Dermis microvascular lymphatic vessel endothelial cell (primary cell): ENCODE measurements at regions not wholly inside any gene's neighbourhood (a gene's known extent, or its start where the extent isn't known, plus 50 kb on each side); places are given as distances from the start of the nearest gene placed in this dataset.

ENCODE experiments used
- DNase-seq, 2 donors: peaks; one replicate each; pipeline versions ENCODE4 v3.0.0 to v3.0.0-alpha.2; 2010; ENCODE audit warnings: low read depth in 2 of 2

DNA sequence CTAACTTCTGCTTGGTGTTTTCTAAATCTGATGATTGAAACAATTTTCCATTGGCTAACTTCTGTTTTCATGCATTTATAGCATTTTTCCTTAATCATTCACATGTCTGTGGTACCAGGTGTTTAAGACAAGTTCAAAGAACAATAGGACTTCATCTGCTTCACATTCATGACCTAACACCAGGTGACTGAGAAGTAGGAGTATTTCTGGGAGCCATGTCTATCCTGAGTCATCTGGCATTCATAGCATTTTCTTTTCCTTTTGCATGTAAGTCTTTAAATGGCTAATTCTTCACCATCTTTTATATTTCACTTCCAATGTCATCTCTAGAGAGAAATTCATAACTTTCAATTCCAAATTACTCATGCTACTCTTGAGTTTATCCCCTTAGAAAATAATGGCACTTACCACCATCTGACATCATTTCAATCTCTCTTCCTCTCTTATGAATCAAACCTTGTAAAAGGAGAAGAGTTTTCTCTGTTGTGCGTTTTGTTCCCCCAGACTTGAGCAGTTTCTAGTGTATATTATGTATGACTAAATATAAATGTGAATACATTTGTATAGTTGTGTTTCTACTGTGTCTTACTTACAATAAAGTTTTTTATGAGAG lies 1196.1 kb upstream of the CDH9 start:
- DNase-seq, result no peak

DNA sequence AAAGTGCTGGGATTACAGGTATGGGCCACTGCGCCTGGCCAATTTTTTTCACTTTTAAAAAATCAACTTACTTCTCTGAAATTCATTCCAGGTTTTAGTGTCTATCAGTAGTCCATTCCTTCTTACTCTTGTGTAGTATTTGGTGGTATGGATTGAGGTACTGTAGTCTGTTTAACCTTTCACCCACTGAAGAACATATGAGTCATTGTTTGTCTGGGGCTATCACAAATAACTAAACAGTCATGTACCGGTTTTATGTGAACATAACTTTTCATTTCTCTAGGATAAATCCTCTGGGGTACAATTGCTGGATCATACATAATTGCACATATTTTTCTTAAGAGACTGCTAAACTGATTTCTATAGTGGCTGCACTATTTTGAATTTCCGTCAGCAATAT lies 1188.0 kb upstream of the CDH9 start:
- no peak for DNase-seq

DNA sequence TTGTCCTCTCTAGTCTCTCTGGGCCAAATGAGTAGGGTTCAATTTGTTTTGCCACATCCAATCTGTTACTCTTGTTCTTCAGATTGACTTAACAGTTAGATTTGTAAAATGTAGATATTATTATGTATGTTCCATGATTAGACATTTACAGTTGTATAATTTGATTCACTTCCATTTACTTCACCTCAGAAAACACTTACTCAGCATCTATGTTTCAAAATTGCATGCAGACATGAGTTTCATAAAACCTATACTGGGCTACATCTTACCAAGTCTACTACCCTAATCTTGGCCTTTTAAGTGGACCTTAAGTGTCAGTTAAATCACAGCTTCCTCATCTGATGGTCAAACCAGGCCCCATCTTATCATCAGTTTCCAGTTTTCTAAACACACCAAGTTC lies 1181.2 kb upstream of the CDH9 start:
- no peak for DNase-seq

DNA sequence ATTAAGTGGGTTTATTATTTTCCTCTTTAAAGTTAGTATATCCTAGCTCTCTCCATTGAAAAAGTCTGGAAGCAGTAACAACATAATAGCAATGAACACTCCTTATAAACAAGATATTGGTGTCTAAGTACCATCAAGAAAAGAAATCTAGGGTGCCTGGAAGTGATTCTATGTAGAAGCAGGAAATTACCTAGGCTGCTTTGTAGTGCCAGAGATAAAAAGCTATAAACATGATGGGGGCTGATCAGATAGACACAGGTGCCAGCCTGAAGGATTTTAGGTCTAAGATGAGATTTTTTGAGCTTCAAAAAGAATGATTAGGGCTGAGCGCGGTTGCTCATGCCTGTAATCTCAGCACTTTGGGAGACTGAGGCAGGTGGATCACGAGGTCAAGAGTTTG lies 1179.3 kb upstream of the CDH9 start:
- DNase-seq, result no peak

DNA sequence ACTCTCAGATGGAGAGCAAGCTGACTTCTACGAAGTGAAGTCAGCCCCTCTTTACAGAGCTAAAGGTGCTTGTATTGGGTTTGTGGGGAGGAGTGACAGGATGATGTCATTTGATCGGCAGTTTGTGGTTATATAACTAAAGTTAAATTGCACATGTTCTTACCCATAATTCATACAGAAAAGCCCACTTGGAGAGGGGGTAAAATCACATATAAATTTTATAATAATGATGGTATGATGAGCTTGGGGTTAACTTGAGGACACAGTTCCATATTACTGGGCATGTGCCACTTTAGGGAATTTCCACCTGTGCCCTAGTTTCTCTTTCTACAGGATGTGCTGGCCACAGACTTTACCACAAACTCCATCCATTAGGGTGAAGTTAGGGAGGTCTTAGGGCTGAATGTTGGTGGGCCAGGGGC lies 1178.6 kb upstream of the CDH9 start:
- no peak for DNase-seq

DNA sequence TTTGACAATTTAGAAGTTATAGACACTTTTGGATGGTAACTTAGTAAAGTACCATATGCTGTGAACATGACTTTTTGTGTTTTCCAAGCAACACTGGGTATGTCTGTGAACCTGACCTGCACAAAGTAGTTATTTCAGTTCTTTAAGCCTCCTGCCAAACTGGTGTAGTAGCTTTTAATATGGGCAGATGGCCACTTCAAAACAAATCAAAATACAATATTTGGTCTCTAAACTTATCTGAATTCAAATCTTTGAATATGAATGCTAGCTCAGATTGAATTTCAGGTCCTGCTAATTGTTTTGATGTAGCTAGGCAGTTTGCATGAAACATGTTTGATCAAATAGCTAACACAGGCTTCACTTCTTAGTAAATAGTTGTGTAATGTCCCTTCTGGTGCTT lies 1176.7 kb upstream of the CDH9 start:
- no peak for DNase-seq

DNA sequence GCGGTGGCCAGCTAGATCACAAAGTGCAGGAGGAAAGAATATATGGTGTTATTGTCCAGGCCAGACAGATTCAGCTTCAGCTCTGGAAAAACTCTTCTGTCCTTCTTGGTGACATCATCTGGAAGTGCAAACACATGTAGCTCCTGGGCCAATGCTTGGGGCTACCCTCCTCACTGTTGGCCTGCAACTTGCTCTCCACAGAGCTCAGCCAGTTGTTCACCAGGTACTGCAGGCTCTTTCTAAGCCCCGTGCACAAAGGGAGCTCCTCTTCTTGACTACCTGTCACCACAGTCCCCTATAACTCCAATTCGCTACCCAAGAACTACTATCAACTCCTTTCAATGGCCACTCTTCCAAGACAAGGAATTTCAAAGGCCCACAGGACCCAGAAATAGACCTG lies 1175.9 kb upstream of the CDH9 start:
- no peak for DNase-seq

DNA sequence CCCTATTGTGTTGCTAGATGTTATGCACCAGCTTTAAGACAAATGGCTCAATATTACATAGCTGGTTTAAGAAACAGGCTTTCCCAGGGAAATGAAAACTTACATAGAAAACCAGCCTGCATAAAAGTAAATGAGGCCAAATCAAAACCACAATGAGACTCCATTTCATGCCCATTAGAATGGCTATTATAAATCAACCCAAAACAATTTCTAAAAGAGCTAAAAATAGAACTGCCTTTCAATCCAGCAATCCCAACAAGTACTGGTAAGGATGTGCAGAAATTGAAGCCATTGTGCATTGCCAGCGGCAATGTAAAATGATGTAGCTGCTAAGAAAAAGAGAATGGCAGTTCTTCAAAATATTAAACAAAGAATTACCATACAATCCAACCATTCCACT lies 1170.0 kb upstream of the CDH9 start:
- DNase-seq, result no peak

DNA sequence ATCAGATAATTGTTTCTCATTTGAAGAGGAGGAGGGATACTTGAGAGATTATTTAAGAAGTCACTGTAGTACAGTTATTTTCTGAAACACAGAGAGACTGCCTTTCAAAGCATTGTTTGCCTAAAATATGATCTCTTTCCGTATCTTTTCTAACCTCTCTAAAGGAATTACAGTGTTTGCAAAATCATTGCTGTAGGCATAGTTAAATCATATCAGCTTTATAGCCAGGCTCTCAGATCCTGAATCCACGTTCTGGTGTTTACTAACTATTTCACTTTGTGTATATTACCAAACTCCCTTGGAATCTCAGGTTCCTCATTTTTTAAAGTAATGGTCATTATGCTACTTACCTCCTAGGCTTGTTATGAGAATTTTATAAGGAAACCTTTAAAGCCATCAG lies 1151.6 kb upstream of the CDH9 start:
- DNase-seq, result no peak

DNA sequence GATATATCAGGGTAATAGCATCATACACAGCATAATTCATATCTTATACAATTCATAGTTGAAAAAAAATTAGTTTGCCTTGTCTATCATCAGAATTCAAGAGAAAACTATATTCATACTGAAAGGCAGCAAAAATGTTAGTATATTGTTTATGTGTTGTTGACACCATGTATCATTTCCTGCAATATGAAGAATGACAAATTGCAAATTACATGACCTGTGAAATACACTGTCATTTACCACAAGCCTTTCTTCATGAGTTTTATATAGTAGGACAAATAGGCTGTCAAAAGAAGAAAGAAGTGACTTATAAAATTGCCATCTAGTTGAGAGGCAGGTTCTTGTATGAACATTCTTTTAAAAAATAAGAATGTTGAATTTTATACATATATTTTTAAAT lies 1136.3 kb upstream of the CDH9 start:
- DNase-seq, result no peak

DNA sequence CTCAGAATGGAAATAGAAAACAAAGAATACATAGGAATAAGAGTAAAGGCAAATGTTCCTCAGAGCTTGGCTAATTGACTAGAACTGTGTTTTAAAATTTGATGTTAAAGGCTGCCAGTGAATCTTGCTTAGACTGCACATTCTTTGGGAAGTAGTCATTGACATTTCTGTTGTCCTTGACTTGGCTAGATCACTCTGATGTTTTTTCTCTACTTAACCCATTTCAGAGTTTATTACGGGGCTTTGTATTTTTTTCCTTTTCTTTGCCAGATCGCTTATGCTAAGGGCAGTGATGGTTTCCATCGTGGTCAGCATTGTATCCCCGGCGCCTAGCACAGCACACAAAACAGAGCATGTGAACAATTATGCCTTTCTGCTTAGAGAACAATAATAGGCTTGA lies 1126.7 kb upstream of the CDH9 start:
- peak; percentile 1 to 81 for DNase-seq

DNA sequence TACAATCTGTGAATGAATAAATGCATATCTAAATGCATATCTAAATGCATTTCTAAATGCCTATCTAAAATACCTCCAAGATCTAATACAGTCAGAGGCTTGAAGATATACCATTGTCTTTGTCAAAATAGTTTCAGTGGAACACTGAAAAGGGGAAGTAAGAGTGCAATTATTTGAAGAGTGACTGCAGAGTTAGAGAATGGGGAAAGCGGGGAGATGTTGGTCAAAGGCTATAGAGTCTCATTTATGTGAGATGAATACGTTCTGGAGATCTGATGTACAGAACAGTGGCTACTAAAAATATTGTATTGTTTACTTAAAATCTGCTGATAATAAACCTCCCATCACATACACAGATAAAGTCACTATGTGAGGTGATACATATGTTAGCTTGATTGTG lies 1126.2 kb upstream of the CDH9 start:
- DNase-seq, result no peak

DNA sequence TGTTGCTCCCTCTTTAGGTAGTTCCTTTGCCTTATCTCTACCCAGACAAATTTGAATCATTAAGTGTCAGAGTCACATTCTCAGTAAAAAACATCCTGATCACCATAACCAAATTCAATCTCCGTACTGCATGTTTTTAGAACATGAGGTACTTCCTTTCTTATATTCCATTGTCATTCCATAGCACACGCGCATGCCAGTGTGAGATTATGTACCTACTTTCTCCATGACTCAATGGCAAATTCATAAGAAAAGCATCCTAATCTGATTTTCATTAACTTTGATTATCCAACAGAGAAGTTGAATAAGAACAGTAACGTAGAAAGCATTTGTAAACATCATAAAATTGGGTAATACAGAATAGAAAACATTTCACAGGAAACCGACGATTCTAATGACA lies 1118.6 kb upstream of the CDH9 start:
- peak in 1 of 2 donors; percentile 48 for DNase-seq

DNA sequence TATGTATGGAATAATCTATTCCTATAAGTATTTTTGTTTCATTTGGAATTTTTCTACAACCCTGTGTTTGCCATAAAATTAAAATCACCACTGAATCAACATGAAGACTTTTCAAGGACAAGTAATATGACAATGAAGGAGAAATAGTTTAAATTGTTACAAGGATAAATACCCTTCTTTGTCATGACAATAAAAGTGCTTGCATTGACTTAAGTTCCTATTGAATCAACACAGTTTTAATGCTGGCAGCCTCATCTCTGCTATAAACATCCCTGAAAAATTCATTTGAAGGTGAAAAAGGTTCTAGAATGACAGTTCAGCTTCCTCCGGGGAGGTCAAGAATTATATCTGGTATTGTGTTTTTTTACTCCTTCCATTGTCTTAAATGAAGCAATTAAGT lies 1105.1 kb upstream of the CDH9 start:
- no peak for DNase-seq

DNA sequence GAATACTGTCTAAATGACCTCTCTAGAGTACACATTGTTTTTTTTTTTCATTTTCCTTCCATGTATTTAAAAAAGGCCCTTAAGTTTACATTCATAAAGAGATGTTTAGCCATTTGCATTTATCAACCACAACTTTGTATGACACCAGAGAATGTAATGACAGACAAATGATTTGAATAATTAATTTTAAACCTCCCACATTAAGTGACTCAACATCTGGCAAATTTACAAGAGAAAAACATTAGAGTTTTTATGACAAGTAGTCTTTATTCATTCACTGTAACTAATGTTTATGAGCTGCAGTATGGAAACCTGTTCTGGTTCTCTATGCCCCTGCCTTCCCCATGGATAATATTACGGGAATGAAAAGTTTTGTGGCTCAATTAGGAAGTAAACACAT lies 1093.8 kb upstream of the CDH9 start:
- DNase-seq, result no peak

DNA sequence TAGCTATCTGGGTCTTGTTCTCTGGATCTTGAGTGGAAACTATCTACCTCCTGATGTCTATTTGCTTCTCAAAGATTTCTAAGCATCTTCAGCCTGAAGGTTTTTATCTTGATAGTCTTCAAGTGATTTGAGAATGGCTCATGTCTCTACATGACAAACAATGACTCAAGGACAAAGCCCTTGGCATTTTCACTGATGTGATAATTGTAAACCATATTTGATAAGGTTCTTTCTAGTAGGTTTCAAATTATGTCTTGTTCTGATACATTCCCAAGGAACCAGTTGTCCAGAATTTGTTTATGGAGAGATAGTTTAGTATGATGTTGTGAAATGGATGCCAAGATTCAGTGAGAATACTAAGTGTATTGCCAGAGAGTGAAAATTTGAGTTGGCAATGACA lies 1079.3 kb upstream of the CDH9 start:
- DNase-seq, result no peak

DNA sequence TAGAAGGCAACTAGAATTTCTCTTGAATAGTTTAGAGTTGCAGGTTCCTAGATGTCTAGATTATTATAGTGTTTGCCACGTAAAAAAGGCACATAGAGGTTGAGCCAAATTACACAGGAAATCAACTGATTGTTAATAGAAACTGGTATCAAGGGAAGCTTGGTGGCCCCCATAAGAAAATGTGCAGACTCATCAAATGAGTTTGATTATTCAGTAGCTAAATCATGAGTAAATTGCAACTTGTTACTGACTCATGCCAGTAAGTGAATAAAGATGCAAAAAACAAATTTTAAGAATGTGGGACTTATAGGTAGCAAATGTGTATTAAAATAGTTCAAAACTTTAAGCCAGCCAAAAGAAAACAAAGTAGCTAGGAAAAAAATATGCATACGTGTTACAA lies 1078.9 kb upstream of the CDH9 start:
- no peak for DNase-seq

DNA sequence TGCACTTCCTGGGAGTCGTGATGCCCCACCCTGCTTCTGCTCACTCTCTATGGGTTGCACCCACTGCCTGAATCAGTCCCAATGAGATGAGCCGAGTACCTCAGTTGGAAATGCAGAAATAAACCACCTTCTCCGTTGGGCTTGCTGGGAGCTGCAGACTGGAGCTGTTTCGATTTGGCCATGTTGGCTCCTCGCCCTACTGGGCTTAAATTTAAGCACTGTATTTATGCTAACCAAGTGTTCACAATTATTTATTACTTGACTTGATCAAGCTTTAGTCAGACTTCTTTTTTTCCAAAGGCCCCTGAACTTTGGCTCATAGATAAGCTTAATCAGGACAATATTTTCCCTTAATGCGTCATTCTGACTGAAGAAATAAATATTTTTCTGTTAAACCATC lies 1072.4 kb upstream of the CDH9 start:
- no peak for DNase-seq

DNA sequence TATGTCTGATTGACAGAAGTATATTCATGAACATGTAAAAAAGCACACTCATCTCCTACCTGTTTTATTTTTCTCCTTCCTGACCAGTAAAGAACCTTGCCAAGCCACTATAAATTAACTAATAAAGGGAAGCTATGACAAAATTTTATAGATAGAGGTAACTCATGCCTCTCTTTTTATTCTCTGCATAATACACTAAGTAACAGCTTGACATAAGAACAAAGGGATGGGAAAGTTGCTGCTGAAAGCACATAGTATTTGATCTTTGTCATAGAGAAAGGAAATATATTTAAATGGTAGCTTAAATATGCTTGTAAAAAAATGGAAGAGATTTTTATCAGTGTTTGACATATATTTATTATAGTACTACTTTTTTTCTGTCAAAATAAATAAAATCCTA lies 1065.7 kb upstream of the CDH9 start:
- DNase-seq, result no peak

DNA sequence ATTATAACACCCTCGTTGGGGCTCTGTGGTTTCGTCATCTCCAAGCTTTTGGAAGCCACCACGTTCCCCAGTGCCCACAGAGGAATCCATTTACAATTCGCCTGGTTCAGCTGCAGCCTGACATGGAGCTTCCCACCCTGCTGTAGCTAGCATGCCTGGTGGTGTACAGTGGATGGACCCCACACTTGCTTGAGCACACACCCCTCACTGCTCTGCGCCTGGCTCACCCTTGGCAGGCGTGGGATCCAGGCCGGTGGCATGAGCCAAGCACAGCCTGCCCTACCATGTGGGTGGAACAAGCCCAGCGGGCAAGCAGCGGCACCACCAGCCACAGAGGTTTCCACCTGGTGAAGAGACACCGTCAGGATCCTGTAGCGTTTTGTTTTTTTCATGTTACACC lies 1045.7 kb upstream of the CDH9 start:
- no peak for DNase-seq

DNA sequence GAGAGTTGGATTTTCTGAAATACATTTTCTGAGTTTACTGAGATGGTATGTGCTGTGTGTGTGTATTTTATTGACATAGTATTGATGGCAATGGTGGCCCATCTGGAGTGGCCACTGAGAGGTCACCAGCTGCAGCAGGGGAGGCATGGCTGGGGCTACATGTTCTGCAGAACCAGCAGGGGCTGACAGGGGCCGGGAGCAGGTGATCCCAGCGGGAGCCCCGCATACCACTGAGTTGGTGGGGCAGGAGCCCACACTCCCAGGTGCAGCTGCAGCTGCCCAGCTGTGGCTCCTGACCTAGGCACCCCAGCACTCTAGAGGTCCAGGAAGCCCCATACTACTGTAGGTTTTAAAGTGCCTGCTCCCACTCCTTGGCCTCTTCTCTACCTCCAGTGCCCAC lies 1044.2 kb upstream of the CDH9 start:
- DNase-seq, result no peak

DNA sequence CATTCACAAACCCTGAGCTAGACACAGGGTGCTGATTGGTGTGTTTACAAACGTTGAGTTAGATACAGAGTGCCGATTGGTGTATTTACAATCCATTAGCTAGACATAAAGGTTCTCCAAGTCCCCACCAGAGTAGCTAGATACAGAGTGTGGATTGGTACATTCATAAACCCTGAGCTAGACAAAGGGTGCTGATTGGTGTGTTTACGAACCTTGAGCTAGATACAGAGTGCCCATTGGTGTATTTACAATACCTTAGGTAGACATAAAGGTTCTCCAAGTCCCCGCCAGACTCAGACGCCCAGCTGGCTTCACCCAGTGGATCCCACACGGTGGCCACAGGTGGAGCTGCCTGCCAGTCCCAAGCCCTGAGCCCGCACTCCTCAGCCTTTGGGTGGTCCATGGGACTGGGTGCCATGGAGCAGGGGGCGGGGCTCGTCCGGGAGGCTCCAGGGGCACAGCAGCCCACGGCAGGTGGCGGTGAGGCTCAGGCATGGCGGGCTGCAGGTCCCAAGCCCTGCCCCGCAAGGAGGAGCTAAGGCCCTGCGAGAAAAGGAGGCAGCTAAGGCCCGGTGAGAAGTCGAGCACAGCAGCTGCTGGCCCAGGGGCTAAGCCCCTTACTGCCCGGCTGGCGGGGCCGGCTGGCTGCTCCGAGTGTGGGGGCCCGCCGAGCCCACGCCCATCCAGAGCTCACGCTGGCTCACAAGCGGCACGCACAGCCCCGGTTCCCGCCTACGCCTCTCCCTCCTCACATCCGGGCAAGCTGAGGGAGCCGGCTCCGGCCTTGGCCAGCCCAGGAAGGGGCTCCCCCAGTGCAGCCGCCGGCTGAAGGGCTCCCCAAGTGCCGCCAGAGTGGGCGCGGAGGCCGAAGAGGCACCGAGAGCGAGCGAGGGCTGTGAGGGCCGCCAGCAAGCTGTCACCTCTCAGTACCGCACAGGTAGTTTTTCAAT lies 1039.2 kb upstream of the CDH9 start:
- no peak for DNase-seq

DNA sequence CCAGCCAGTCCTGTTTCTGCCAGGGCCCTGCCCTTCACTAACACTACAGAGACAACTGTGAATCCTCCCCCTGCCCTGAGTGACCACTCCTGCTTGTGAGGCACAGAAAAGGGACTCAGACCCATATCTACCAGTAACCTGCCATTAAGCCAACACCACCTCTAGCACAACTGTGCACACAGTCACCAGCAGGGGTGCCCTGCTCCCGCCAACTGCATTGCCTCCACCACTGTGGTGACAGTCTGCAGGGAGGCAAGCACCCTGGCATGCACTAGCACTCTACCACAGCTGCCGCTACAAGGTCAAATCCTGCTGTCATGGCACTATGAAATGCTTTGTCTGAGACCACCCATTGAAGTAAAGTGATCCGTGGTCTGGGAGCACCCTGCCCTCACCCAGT lies 1028.5 kb upstream of the CDH9 start:
- DNase-seq, result no peak
